Upper lobe of left lung (tissue), 6 donors: ENCODE measurements at regions not wholly inside any gene's neighbourhood (a gene's known extent, or its start where the extent isn't known, plus 50 kb on each side); places are given as distances from the start of the nearest gene placed in this dataset.

Experiments used
- ATAC-seq, 2 donors: fragments of 200-7000 bp; cut with Tn5 transposase; one replicate each; pipeline ENCODE4 v1.9.1; 2022; ENCODE audit warnings: mild to moderate bottlenecking in 2 of 2, moderate library complexity in 2 of 2; ENCODE audit not compliant: low FRiP score in 2 of 2
- DNase-seq, 2 donors: peaks; one replicate each; pipeline ENCODE4 v3.0.0-alpha.2; 2019 to 2020
- H3K27ac ChIP-seq, 4 donors: fragments of 200-600 bp; sonication (generic); one replicate each; pipeline ENCODE4 v1.5.1; 2016 to 2019
- H3K27me3 ChIP-seq, 4 donors: fragments of 200-600 bp; sonication (generic); one replicate each; pipeline ENCODE4 v1.5.1; 2017 to 2019
- H3K36me3 ChIP-seq, 4 donors: fragments of 200-600 bp; sonication (generic); one replicate each; pipeline ENCODE4 v1.5.1; 2016 to 2019
- H3K4me1 ChIP-seq, 4 donors: fragments of 200-600 bp; sonication (generic); one replicate each; pipeline ENCODE4 v1.5.1; 2018 to 2019
- H3K4me3 ChIP-seq, 4 donors: fragments of 200-600 bp; sonication (generic); one replicate each; pipeline ENCODE4 v1.5.1; 2017 to 2019; ENCODE audit warnings: mild to moderate bottlenecking in 2 of 4, moderate library complexity in 1 of 4
- H3K9me3 ChIP-seq, 4 donors: fragments of 200-600 bp; sonication (generic); one replicate each; pipeline ENCODE4 v1.5.1; 2018 to 2019
- EP300 ChIP-seq, 4 donors: sonication (generic); formaldehyde crosslinking; IDR thresholded peaks; one replicate each; pipeline ENCODE4 v1.5.1; 2017; ENCODE audit warnings: antibody characterized with exemption in 4 of 4, control low read depth in 2 of 4
- POLR2A ChIP-seq, 4 donors: fragments of 450-650 bp; IDR thresholded peaks; one replicate each; pipeline ENCODE4 v1.5.1; 2016 to 2017; ENCODE audit warnings: antibody characterized with exemption in 4 of 4, mild to moderate bottlenecking in 2 of 4
- POLR2AphosphoS5 ChIP-seq, 2 donors: sonication (generic); formaldehyde crosslinking; IDR thresholded peaks; one replicate each; pipeline ENCODE4 v1.5.1; 2017; ENCODE audit warnings: antibody characterized with exemption in 2 of 2
- WGBS, 2 donors: methylation state at CpG; one replicate each; pipeline ENCODE4 v1.1.5; 2017 to 2018; 5-methylcytosine and 5-hydroxymethylcytosine counted together
- TF ChIP-seq, protein P1 (sequence below), 6 experiments: fragments of 450-650 bp in 4 of 6; fragments of 200-600 bp in 2 of 6; sonication (generic) in 2 of 6; IDR thresholded peaks; one replicate each; pipeline ENCODE4 v1.5.1; 2016 to 2019; ENCODE audit warnings: antibody characterized with exemption in 6 of 6
- donor health status: DM: no; HTN: no; CAD: no; lungs with moderate emphysema.
- donor health status: DM: no; HTN: yes; CAD: no; lungs with severe emphysema.

GRCh38 chr10:43316988-43317387 lies 50.1 kb upstream of the RASGEF1A start:
- DNase-seq (no peak), ATAC-seq (no peak)
- Histone ChIP-seq H3K27ac (no peak overlapping the region), H3K9me3 (no peaks in the 10 kb centered on the region), H3K36me3 (no peaks in the 10 kb centered on the region), H3K27me3 (no peaks in the 10 kb centered on the region), H3K4me3 (no peak overlapping the region), H3K4me1 (no peaks in the 10 kb centered on the region)
- 70 to 81% methylated on average over 5 of the region's 5 CpGs for WGBS, 2 donors
- no peak for TF ChIP-seq EP300 (IDR thresholded peaks at IDR 0.05)
- TF ChIP-seq POLR2A (IDR thresholded peaks at IDR 0.05) = no peak
- no peak for TF ChIP-seq POLR2AphosphoS5 (IDR thresholded peaks at IDR 0.05)
- TF ChIP-seq, protein P1, sequence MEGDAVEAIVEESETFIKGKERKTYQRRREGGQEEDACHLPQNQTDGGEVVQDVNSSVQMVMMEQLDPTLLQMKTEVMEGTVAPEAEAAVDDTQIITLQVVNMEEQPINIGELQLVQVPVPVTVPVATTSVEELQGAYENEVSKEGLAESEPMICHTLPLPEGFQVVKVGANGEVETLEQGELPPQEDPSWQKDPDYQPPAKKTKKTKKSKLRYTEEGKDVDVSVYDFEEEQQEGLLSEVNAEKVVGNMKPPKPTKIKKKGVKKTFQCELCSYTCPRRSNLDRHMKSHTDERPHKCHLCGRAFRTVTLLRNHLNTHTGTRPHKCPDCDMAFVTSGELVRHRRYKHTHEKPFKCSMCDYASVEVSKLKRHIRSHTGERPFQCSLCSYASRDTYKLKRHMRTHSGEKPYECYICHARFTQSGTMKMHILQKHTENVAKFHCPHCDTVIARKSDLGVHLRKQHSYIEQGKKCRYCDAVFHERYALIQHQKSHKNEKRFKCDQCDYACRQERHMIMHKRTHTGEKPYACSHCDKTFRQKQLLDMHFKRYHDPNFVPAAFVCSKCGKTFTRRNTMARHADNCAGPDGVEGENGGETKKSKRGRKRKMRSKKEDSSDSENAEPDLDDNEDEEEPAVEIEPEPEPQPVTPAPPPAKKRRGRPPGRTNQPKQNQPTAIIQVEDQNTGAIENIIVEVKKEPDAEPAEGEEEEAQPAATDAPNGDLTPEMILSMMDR (IDR thresholded peaks at IDR 0.05) = no peak
